Left cardiac atrium (tissue), 4 donors: ENCODE measurements at regions not wholly inside any gene's neighbourhood (a gene's known extent, or its start where the extent isn't known, plus 50 kb on each side); places are given as distances from the start of the nearest gene placed in this dataset.
"Not testable (repeated sequence)": the region's sequence is repeated elsewhere in the genome, so short reads cannot be mapped to it uniquely, and the experiment has no call there.

Experiments used
- ATAC-seq, 2 donors: fragments of 200-7000 bp; cut with Tn5 transposase; one replicate each; pipeline ENCODE4 v1.9.1; 2020; ENCODE audit warnings: mild to moderate bottlenecking in 2 of 2, moderate library complexity in 2 of 2
- DNase-seq: peaks from one replicate; pipeline ENCODE4 v3.0.0-alpha.2; 2020
- intact Hi-C, 2 donors: fragments of 100-400 bp; cut with DNase I; formaldehyde crosslinking; loops; one replicate each; pipeline versions ENCODE4 v1.14.1 to v1.15.1; 2022 to 2023
- donor health status: DM: no; HTN: yes; CAD: no.
- donor health status: DM: no; HTN: yes; CAD: no; lungs with severe emphysema.
- donor health status: DM: yes; HTN: yes; CAD: no.
- donor health status: Dilated cardiomyopathy.

- ATAC-seq (no peak), DNase-seq (no peak)
- intact Hi-C loops, result no loop called here
Observed at GRCh38 chr18:70553936-70554260, 265.1 kb downstream of the SOCS6 start.

GRCh38 chr18:70553245-70553935 is 264.5 kb downstream of the SOCS6 start:
- DNase-seq (no peak), ATAC-seq (no peak)
- intact Hi-C loops, result no loop called here

GRCh38 chr18:70536370-70537062 is 247.7 kb downstream of the SOCS6 start:
- no peak for DNase-seq
- intact Hi-C loops, result no loop called here
- no peak for ATAC-seq

GRCh38 chr18:70535041-70535440 is 246.2 kb downstream of the SOCS6 start:
- intact Hi-C loops, result no loop called here
- ATAC-seq, result no peak
- no peak for DNase-seq

GRCh38 chr18:70525322-70525721 is 236.5 kb downstream of the SOCS6 start:
- DNase-seq, intact Hi-C loops, ATAC-seq: not testable (repeated sequence)

- intact Hi-C loops, result no loop called here
- ATAC-seq, result no peak
- no peak for DNase-seq
Observed at GRCh38 chr18:70523792-70524182, 234.9 kb downstream of the SOCS6 start.

- intact Hi-C loops, result no loop called here
- ATAC-seq (no peak), DNase-seq (no peak)
Observed at GRCh38 chr18:70523035-70523791, 234.4 kb downstream of the SOCS6 start.

GRCh38 chr18:70522183-70522680 is 233.4 kb downstream of the SOCS6 start:
- no peak for ATAC-seq
- intact Hi-C loops, result no loop called here

GRCh38 chr18:70520867-70521266 is 232.0 kb downstream of the SOCS6 start:
- intact Hi-C loops, result no loop called here
- ATAC-seq (no peak), DNase-seq (no peak)

More at GRCh38 chr18:70522183-70522680, 233.4 kb downstream of the SOCS6 start:
- DNase-seq, result no peak

- intact Hi-C loops, result loop anchor here in 1 of 2 donors (10.0 kb wide), 1 partner anchor 61 kb away; no protein-coding TSS in a partner anchor
- ATAC-seq (no peak), DNase-seq (no peak)
Observed at GRCh38 chr18:70513502-70514171, 224.8 kb downstream of the SOCS6 start.

- DNase-seq, result no peak
- intact Hi-C loops, result no loop called here
- ATAC-seq, result no peak
Observed at GRCh38 chr18:70507970-70508369, 219.1 kb downstream of the SOCS6 start.

GRCh38 chr18:70506511-70506910 is 217.7 kb downstream of the SOCS6 start:
- DNase-seq, result no peak
- intact Hi-C loops, result no loop called here
- ATAC-seq, result no peak

- intact Hi-C loops, result no loop called here
- ATAC-seq (no peak), DNase-seq (no peak)
Observed at GRCh38 chr18:70503060-70503459, 214.2 kb downstream of the SOCS6 start.

GRCh38 chr18:70501358-70501757 is 212.5 kb downstream of the SOCS6 start:
- DNase-seq, result no peak
- intact Hi-C loops, result no loop called here
- no peak for ATAC-seq

GRCh38 chr18:70500748-70501147 is 211.9 kb downstream of the SOCS6 start:
- no peak for DNase-seq
- intact Hi-C loops, result no loop called here
- ATAC-seq, result no peak

GRCh38 chr18:70499218-70499691 is 210.4 kb downstream of the SOCS6 start:
- intact Hi-C loops, result no loop called here
- ATAC-seq (no peak), DNase-seq (no peak)

GRCh38 chr18:70496353-70497294 is 207.8 kb downstream of the SOCS6 start:
- no peak for ATAC-seq
- intact Hi-C loops, result no loop called here
- DNase-seq, result no peak

- DNase-seq, result no peak
- ATAC-seq, result no peak
- intact Hi-C loops, result no loop called here
Observed at GRCh38 chr18:70494524-70494923, 205.7 kb downstream of the SOCS6 start.
